Activated CD4-positive, CD25-positive, alpha-beta regulatory T cell treated with anti-CD3 and anti-CD28 coated beads, Interleukin-2, amount 50 U/mL, for 72 hours (primary cell): ENCODE measurements at regions not wholly inside any gene's neighbourhood (a gene's known extent, or its start where the extent isn't known, plus 50 kb on each side); places are given as distances from the start of the nearest gene placed in this dataset.

Experiments
- DNase-seq: peaks from one replicate; pipeline ENCODE4 v3.0.0; 2021

DNA sequence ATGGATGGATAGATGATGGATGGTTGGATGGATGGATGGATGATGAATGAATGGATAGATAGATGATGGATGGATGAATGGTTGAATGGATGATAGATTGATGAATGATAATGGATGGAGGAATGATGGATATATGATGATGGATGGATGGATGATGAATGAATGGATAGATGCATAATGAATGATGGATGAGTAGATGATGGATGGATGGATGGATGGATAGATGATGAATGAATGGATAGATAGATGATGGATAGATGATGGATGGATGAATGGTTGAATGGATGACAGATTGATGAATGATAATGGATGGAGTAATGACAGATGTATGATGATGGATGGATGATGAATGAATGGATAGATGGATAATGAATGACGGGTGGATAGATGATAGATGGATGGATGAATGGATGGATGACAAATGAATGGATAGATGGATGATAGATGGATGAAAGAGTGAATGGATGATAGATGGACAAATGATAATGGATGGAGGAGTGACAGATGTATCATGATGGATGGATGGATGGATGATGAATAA, 1466.5 kb downstream of the BRD1 start:
- no peak for DNase-seq

DNA sequence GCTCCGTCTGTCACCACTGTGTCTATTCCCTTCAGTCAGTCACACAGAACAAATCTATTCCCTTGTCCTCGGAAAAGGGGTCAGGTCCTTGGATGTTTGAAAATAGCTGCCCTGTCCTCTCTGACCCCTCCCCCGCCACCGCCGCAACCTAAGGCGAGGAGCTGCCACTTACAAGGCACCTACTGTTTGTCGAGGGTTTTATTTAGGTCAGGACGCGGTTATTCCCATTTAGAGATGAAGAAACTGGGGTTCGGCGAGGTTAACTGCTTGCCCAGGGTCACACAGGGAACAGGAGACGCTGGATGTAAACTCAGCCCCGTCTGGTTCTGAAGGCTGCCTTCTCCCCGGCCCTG, 1468.1 kb downstream of the BRD1 start:
- DNase-seq: no peak

DNA sequence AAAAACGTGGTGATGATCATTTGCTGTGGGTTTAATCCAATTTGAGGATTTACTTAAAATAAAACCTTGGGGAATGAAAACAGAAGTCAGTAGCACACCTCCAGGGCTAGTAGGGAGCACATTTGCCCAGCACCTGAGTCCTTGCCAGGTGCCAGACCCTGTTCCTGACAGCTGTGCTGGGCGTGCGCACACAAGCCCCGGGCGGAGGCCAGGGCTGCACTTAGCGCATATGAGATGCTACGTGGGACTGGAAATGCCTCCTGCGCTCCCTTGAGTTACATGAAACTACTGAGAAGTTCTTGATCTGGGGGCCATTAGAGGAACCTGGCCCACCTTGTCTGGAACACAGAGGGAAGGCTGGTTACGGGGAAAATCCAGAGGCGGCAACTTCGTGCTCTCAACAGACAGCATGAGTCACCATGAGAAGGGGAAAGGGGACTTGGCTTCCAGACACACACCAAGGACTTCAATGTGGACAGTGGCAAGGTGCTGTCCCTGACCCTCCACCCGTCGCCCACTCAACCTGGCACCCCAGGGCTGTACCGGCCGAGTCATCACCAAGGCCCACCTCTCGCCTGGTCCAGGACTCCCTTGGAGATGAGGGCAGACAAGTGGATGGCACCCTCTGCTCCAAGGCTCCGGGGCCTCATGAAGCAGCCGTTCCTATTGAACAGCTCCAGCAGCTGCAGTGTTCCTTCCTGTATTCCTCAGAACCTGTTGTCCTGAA, 1468.6 kb downstream of the BRD1 start:
- no peak for DNase-seq

DNA sequence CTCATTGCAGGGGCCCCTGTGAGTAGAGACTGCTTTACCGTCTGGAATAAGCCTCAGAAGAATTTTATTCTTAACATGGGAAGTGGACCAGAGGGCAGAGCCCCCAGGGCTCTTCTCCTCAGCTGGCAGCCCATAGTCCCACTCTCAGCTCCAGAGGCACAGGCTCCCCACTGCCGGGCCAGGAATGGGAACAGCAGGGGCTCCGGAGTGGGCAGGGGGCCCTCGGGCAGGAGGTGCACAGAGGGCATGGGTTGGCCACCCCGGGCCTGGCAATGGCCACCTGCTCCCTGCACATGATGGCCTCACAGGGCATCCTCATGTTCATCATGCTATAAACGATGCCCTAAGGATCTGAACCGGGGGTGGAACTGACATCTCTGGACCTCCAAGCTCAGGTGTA, 1469.7 kb downstream of the BRD1 start:
- DNase-seq: no peak

DNA sequence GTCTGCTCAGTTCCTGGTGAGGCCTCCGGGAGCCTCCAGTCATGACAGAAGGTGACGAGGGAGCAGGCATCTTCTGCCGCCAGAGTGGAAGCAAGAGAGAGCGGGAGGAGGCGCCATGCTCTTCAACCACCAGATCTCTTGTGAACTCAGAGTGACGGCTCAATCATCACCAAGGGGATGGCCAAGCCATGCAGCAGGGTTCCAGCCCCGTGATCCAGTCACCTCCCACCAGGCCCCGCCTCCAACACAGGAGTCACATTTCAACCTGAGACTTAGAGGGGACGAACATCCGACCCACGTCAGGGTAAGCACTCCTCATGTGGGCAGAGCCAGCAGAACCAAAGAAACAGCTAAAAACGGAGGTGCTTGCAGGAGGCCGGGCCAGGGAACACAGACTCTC, 1470.5 kb downstream of the BRD1 start:
- no peak for DNase-seq

DNA sequence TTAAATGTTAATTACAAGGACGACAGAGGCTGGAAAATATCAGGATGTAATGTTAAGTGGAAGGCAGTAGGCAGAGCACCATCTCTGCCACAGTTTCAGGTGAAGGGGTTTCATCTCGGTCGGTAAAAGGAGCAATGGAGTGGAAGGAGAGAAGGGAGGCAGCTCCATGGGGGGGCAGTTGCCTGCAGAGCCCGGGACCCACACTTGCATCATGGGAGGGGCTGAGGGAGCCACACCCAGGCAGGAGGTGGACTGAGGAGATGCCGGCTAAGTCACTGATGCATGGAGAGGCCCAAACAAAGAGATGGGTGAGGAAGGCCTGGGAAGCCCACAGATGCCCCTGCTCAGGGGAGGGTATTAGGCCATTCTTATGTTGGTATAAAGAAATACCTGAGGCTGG, 1470.9 kb downstream of the BRD1 start:
- DNase-seq: no peak

DNA sequence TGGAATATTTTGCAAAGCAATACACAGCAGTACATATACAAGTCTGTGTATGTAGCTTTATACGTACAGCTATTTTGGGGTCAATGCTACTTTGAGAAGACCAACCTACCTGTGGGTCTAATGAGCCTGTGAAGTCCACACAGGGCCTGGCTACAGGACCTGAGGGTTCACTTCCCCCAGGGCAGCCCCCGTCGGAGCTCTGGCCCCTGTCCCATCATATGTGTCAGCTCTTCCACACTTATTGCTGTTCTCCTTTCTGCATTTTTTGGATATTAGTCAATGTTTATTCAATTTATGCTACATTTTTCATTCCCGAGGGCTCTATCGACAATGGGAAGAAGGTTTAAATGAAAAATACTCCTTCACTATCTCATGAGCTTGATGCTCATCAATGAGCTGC, 1473.6 kb downstream of the BRD1 start:
- no peak for DNase-seq

DNA sequence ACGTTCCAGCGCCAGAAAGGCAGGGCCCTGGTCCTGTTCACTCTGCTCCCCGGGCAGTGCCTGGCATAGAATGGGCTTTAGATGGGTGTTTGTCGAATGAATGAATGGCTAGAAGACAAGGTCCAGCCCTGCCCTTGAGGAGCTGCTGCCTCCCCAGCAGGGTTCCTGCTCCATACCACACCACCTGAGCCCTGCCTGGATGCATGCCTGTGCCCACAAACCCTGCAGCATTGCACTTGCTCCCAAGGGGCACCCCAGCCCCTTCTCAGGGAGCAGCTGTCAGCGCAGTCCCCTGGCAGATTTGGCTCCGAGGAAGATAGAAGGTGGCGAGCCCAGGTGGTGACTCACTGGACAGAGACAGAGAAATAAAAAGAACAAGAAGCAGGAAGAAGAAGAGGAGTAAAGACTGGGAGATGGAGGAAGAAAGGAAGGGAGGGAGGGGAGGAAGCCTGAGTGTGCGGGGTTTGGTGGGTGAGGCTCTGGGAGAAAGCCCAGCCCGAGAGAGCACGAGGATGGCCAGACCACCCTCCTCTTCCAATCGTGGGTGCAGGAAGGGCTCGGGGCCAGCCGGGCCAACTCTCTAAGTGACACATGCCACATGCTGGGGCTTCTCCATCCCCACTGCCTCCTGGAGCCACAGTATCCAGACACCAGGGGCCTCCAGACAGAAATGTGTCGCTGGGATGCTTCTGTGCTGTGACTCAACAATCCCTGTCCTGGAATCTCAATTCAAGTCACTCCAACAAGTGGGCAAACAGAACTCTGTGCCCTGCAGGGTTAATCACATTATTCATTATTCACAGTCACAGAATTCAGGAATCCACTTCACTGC, 1474.3 kb downstream of the BRD1 start:
- DNase-seq: no peak

DNA sequence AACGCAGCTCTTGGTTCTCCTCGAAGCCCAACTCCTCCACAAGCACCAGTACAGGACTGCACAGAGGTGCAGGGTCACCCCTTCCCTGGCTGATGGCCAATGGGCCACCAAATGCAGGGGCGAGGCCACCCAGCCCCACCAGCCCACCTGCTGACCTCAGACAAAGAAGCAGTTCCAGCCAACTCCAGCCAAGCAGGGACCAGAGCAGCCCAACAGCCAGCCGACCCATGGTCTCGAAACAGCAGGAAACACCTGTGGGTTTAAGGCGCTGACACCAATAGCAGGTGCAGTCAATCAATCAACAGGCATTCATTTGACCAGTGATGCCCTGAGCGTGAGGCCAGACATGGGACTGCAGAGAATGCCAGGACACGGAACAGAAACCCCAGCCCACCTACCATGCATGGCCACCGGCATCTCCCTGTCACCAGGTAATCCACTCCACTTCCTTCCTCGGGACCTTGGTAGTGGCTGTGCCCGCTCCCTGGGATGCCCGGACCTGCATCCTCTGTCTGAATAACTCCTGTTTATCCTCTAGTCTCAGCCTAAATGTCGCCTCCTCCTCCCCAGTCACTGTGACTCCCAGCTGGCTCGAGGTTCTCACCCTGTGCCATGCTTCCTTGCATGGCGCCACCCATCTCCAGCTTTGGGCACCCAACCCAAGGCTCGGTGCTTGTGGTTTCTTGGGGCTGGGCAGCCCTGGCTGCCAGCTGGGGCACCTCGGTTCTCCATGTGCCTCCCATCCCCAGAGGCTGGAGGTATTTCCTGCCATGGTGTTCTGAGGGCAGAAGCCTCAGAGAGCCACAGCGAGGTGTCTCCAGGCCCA, 1475.4 kb downstream of the BRD1 start:
- DNase-seq: no peak

DNA sequence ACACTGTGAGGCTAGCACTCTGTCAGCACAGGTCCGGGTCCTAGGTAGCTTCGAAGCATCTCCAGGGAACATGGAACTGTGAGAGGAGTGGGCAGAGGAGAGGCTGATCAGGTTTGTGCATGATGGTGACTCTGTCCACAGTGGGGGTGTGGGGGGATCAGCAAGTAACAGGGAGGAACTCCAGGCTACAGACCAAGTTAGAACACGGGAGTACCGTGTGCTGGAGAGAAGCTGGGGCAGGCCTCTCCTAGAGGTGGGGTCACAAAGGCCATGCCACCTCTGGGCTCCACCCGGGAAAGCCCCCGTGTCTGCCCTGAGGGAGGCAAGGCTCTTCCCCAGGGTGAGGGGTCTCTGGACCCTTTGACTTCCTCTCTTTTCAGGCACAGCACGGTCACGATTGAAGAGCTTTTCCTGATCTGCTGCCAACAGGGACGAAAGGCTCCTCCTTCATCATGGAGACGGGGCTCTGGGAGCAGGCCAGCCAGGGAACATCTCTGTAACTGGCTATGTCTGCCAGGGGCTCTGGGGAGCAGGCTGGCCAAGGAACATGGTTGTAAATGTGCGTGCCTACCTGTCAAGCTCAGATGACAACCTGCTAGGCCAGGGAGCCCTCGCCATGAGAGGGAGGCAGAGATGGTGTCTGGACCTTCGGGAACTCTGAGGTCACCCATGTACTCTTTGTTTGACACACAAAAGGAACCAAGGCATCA, 1476.1 kb downstream of the BRD1 start:
- no peak for DNase-seq

DNA sequence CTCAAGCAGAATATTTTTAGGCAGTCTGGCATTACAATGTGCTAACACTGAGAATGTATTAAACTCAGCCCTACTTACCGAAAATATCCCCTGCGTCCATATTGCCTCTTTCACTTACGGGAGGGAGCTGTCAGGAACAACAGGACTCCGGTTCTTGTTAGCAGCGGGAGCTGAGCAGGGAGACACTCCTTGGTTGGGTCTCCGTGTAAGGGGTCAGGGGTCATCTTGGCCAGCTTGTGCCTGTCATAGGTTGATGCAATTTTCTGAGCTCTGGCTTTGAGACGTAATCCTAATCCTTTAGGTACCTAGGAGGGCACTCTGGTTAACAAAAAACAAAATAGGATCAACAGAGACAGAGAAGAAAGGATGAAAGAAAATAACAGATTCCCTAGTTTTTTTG, 1477.2 kb downstream of the BRD1 start:
- DNase-seq: no peak

DNA sequence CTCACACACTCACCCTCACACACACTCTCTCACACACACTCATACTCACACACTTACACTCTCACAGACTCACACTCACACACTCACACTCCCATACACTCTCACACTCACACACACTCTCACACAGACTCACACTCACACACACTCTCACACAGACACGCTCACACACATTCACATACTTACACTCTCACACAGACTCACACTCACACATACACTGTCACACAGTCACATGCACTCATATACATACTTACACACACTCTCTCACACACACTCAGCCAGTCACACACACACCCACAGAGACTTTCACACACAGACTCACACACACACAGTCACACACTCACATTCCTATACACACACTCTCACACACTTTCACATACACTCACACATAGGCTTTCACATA, 1478.8 kb downstream of the BRD1 start:
- no peak for DNase-seq

DNA sequence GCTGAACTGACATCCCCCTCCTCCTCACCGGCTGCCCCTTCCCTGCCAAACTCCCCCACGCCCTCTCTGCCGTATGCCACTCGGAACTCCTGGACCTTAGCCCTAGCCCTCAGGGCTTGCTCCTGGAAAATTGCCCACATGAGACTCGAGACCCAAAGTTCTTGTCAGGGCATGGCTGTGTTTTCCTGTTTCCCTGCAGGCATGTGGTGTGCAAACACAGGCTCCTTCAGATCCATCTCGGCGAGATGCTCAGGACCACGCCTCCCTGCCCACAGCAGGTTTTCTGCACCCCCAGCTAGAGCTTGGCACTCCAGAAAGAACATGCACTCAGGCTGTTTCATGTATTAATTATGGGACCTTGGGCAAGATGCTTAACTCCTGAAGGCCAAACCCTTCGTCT, 1480.4 kb downstream of the BRD1 start:
- DNase-seq: no peak

DNA sequence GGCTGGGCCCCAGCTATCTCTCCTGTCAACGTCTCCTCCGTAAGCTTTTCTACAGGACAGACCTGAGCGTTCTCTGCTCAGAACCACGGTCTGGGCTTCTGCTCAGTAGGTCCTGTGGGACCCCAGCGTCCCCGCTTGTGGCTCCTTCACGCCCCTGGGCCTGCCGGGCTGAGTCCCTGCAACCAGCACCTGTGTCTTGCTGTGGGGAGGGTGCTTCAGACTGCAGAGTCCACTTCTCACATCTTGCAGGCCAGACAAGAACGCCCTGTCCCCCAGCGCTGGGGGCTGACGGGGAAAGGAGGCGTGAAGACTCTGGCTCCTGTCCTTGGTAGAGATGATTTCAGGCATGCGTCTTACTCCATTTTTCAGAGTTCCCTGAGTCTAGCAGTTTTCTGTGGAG, 1480.8 kb downstream of the BRD1 start:
- DNase-seq: no peak

DNA sequence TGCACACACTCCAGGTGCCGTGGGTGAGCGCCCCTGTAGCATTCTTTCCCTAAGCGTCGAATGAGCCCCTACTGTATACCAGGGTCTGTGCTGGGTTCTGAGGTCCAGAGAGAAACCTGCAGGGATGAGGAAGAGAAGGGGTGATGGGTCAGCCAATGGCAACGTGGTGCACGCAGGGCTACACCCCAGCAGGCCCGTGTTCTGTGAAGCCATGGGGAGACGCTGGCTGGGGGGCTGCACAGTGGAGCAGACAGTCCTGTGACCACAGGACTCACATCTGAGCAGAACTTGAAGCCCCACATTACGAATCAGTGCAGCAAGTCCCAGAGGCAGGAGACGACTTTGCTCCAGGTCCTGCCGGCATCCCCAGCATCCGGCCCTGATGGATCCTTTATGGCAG, 1481.4 kb downstream of the BRD1 start:
- no peak for DNase-seq

DNA sequence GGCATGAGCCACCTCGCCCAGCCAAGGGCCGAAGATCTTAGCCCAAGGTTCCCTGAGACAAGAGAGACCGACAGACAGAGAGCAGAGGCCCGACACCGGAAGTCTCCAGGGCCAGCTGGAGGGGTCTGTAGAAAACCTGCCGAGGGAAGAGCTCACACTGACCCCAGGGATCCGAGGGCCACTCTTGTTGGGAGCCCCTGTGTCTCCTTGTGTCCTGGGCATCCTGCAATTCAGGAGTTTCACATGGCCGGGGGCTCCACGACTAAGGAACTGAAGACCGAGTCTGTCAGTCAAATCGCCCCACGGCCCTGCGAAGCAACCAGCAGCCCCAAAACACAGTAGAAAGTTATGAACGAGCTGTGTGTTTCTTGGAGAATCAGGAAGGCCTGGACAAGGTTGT, 1482.0 kb downstream of the BRD1 start:
- no peak for DNase-seq

DNA sequence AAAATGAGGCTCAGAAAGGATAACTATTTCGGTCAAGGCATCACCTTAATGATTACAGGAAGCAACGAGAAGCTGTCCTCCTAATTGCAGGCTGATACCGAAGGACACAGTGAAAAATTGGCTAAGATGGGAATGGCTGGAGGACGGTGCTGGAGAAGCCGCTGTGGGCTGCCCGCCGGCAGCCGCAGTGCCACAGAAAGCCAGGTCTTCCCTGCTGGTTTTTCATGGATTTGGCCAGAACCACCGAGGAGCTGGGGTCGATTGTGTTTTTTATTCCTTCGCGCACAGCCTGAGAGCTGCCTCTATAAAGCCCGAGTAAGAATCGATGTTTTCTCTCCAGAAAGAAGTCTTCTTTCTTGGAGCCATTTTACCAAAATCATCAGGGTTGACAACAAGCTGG, 1484.2 kb downstream of the BRD1 start:
- DNase-seq: no peak

DNA sequence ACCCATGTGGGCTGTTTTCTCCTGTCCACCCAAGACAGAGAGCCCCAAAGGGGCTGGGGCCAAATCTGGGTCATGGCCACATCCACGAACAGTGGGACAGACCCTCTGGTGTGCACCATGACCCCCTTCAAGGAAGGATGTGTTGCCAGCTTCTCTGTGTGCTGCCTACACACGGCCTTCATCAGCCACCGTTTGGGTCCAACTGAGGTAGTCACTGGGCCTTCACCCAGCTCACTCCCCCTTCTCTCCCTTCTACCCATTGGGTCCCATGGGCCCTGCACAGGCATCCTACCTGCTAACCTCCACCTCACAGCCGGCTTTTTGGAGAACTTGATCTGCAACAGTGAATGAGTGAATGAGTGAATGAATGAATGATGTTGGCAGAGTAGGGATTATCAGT, 1484.9 kb downstream of the BRD1 start:
- DNase-seq: no peak

DNA sequence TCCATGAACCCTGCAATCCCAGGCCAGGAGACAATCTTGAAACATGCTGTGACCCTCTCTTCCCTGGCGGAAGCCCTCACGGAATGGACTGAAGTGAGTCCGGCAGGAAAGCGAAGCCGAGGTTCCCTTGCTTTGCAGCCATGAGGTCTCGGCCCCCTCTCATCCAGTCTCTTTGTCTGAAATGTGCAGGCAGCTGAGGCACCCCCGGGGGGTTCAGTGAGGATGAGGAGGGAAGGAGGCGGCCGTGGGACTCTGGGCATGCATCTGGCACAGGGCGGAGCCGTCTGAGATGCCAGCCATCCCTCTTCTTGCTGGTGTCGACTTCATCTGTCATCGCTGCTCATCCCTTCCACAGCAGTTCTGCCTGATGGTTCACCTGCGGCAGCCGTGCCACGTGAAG, 1485.7 kb downstream of the BRD1 start:
- no peak for DNase-seq

DNA sequence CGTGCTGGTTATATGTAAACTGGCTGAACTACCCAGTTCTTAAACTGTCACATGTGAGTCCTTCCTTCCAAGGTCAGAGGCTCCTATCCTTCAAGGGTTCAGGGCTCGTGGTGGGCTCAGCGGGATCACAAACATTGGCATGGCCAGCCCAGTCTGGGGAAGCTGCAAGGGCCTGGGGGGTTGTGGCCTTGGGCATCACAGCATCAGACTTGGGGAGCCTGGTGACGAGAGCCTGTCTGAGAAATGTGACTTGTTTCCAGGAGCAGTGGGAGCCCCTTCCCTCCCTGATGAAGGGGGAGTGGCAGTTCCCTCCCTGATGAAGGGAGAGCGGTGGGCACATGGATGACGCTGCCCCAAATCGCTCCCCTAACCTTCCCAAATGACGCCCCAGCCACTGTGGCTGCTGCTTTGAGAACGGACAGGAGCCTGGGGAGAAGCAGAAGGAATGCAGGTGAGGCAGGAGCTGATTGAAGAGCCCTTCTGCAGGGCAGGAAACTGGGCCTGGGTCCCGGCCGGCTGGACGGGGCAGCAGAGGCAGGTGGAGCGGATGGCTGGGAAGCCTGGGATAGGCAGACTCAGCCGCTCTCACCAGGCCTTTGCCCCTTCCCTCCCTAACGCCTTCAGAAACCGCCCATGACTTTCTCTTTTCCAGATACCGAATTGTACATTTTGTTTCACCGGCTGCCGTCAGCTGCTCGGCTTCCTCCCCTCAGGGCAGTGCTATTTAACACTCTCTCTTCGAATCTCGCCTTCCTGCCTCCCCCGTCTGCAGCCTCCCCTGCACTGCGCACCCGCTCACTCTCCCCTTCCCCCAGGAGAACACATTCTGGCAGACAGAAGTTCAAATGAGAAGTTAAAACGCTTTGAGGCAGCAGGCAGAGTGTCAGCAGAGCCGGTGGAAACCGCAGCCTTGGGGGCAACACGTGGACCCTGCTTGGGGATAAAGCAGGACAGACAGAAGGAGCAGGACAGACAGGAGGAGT, 1486.7 kb downstream of the BRD1 start:
- no peak for DNase-seq

DNA sequence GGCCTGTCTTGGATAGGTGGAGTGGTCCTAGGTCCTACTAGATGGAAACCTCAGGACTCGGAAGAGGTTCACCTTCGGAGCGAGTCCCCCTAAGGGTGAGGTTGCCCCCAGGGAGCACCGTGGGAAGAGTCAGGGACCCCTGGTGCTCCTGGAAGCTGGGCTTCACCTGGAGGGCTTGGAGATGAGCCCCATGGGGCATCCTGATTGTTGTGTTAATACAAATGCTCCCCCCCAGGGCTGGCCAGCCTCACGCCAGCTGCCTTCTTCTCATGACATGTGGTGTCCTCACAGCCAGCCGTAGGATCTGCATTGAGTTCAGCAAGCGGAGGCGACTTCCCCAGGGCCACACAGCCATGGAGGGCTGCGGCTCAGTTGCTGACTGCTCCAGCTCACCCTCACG, 1487.5 kb downstream of the BRD1 start:
- DNase-seq: no peak
